ENCODE measurements at regions not wholly inside any gene's neighbourhood (a gene's known extent, or its start where the extent isn't known, plus 50 kb on each side); places are given as distances from the start of the nearest gene placed in this dataset.

DNA sequence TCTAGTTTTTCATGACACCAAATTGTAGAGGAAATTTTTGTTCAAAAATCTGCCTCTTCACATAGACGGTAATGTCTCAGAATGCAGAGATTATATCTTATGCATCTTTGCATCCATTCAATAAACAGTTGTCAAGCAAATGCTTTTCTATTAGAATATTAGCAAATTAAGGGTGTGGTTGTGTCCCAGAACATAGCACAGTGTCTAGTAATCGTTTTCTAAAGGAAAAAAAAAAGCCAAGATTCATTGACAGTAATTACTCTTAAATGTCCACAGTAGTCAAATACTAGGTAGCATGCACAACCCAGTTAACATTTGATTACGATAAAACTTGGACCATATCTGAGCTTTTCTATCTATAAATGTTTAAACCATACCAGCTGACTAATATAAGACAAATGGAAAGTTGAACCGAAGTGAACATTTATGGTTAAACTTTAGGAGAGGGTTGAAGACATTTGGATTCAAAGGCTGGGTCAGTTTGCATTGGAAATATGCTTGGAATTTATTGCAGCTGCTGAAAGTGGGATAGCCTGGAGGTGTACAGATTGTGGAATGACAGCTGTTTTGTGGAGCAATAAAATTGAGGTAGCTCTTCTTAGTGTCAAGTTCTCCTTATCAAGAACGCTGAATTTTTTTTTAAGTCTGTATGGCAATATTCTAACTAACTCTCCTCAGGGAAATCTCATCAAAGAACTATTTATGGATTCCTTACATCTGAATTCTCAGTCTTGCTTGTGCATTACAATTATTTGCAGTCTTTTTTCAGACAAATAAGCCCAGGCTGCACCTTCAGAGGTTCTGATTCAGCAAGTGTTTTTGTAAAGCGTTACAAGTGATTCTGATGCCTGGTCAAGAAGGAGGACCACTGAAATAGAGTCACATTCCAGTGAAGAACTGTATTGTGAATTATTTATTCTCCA, 66.7 kb upstream of the ATP2B1 start:
- ATAC-seq (no peak), DNase-seq (no peak)
- no peaks in the 10 kb centered on the region for H3K9me3 ChIP-seq
- H3K36me3 ChIP-seq = no peaks in the 10 kb centered on the region
- no peak overlapping the region for H3K27ac ChIP-seq
- no peak overlapping the region for H3K4me3 ChIP-seq
- TF ChIP-seq POLR2A (IDR thresholded peaks at IDR 0.05) = no peak
- TF ChIP-seq, protein P1, sequence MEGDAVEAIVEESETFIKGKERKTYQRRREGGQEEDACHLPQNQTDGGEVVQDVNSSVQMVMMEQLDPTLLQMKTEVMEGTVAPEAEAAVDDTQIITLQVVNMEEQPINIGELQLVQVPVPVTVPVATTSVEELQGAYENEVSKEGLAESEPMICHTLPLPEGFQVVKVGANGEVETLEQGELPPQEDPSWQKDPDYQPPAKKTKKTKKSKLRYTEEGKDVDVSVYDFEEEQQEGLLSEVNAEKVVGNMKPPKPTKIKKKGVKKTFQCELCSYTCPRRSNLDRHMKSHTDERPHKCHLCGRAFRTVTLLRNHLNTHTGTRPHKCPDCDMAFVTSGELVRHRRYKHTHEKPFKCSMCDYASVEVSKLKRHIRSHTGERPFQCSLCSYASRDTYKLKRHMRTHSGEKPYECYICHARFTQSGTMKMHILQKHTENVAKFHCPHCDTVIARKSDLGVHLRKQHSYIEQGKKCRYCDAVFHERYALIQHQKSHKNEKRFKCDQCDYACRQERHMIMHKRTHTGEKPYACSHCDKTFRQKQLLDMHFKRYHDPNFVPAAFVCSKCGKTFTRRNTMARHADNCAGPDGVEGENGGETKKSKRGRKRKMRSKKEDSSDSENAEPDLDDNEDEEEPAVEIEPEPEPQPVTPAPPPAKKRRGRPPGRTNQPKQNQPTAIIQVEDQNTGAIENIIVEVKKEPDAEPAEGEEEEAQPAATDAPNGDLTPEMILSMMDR (IDR thresholded peaks at IDR 0.05) = no peak
- intact Hi-C loops (cut with DNase I) = no loop called here
- H3K4me1 ChIP-seq = no peaks in the 10 kb centered on the region
- peaks cover 0 to 16% (median 0%) of the 10 kb centered on the region in 9 donors for H3K27me3 ChIP-seq
- WGBS, 4 donors = 66 to 76% (median 71%) methylated on average over 6 of the region's 6 CpGs

DNA sequence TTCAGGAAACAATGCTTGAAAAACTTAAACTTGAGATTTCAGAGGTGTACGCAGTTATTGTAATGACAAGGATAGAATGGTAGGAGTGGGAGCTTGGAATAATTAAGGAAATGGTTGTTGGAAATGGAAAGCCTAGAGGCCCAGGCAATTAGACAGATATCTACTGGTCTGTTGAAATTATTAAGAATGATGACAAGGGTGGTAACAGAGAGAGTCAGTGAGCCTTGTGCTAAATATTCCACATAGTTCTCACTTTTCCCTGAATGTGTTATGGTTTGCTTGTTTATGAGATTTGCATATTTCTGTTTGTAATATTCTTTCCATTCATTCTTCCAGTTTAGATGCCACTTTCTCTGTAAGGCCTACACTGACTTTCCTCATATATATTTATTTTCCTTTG, 66.0 kb upstream of the ATP2B1 start:
- TF ChIP-seq, protein P1 (IDR thresholded peaks at IDR 0.05) = no peak
- DNase-seq (no peak), ATAC-seq (no peak)
- WGBS, 4 donors = 95 to 100% (median 99%) methylated on average over 1 of the region's 1 CpG
- Histone ChIP-seq H3K9me3 (no peaks in the 10 kb centered on the region), H3K27ac (no peak overlapping the region), H3K27me3 (peaks cover 0 to 14% (median 0%) of the 10 kb centered on the region in 9 donors), H3K4me3 (no peak overlapping the region), H3K36me3 (no peaks in the 10 kb centered on the region), H3K4me1 (no peaks in the 10 kb centered on the region)
- intact Hi-C loops (cut with DNase I) = no loop called here

DNA sequence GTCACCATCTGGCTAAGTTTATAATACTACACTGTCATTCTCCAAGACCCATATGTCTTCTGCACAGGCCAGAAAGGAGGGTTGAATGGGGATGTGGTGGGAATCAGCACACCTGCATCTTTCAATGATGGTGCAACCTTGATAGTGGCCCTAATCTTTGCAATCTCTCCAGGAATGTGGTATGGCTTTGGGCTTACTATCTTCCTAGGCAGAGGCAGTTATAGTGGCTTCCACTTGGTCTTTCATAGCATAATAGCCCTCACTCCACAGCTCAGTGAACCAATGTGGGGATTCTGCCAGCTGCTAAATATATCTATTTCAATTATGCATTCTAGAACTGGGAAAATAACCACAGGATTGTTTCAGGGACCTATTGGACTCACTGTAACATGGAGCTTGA, 61.8 kb upstream of the ATP2B1 start:
- no peak for DNase-seq
- TF ChIP-seq POLR2A (IDR thresholded peaks at IDR 0.05) = no peak
- TF ChIP-seq, protein P1 (IDR thresholded peaks at IDR 0.05) = no peak
- Histone ChIP-seq H3K4me1 (peaks cover 0 to 6% (median 0%) of the 10 kb centered on the region in 12 donors), H3K27ac (no peak overlapping the region), H3K27me3 (no peaks in the 10 kb centered on the region), H3K36me3 (no peaks in the 10 kb centered on the region), H3K9me3 (peaks cover 0 to 5% (median 0%) of the 10 kb centered on the region in 12 donors), H3K4me3 (no peak overlapping the region)
- no peak for ATAC-seq
- intact Hi-C loops (cut with DNase I) = no loop called here

DNA sequence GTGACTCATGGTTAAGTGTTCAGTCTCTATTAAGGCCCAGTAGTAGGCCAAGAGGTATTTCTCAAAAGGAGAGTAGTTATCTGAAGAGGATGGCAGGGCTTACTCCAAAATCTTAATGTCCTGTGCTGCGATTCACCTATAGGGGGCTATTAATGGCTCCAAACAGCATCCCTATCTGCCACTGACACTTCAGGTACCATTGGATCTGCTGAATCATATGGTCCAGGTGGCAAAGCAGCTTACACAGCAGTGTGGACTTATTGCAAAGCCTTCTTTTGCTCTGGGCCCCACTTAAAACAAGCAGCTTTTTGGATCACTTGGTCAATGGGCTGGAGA, 60.8 kb upstream of the ATP2B1 start:
- H3K27ac ChIP-seq = no peak overlapping the region
- H3K27me3 ChIP-seq = no peaks in the 10 kb centered on the region
- ATAC-seq = no peak

More for the DNA sequence above, 60.8 kb upstream of the ATP2B1 start:
- TF ChIP-seq, protein P1 (IDR thresholded peaks at IDR 0.05) = no peak
- no peak for TF ChIP-seq POLR2A (IDR thresholded peaks at IDR 0.05)
- H3K9me3 ChIP-seq = peaks cover 0 to 5% (median 0%) of the 10 kb centered on the region in 12 donors
- H3K36me3 ChIP-seq = no peaks in the 10 kb centered on the region
- peaks cover 0 to 6% (median 0%) of the 10 kb centered on the region in 12 donors for H3K4me1 ChIP-seq
- 91 to 100% (median 94%) methylated on average over 1 of the region's 1 CpG for WGBS, 4 donors
- DNase-seq = no peak
- intact Hi-C loops (cut with DNase I) = no loop called here
- no peak overlapping the region for H3K4me3 ChIP-seq

All from heart left ventricle (tissue), 16 donors.